WTC11 (cell line): ENCODE measurements at regions not wholly inside any gene's neighbourhood (a gene's known extent, or its start where the extent isn't known, plus 50 kb on each side); places are given as distances from the start of the nearest gene placed in this dataset.

ENCODE experiments used
- ATAC-seq: fragments of 200-7000 bp; cut with Tn5 transposase; 2 replicates; pipeline ENCODE4 v1.10.0; 2021; ENCODE audit warnings: mild to moderate bottlenecking, moderate library complexity
- CTCF ChIA-PET: fragments of 300-600 bp; sonication (Branson Sonifier 250); formaldehyde crosslinking; loops from one replicate; lab custom pipeline; 2021; ENCODE audit warnings: antibody characterized with exemption; lab: Charles Lee
- POLR2A ChIA-PET: fragments of 350-600 bp; sonication (Branson Sonifier 250); formaldehyde crosslinking; loops from one replicate; lab custom pipeline; 2021; ENCODE audit warnings: antibody characterized with exemption; lab: Charles Lee
- DNase-seq: peaks from one replicate; pipeline ENCODE4 v3.0.0; 2021; ENCODE audit warnings: low spot score
- H3K27ac Mint-ChIP-seq: 2 replicates; pipeline ENCODE4 v1.8.0; 2021; ENCODE audit warnings: mixed read lengths
- H3K27me3 Mint-ChIP-seq: 2 replicates; pipeline ENCODE4 v1.8.0; 2021; ENCODE audit warnings: low read depth, mild to moderate bottlenecking, moderate library complexity, mixed read lengths
- H3K36me3 Mint-ChIP-seq: 2 replicates; pipeline ENCODE4 v1.8.0; 2021; ENCODE audit warnings: mixed read lengths
- H3K4me1 Mint-ChIP-seq: 2 replicates; pipeline ENCODE4 v1.8.0; 2022; ENCODE audit warnings: mixed read lengths
- H3K4me3 Mint-ChIP-seq: 2 replicates; pipeline ENCODE4 v1.8.0; 2021; ENCODE audit warnings: mild to moderate bottlenecking, moderate library complexity, mixed read lengths
- H3K9me3 Mint-ChIP-seq: 2 replicates; pipeline ENCODE4 v1.8.0; 2021; ENCODE audit warnings: mixed read lengths
- ARID4B ChIP-seq: sonication (generic); formaldehyde crosslinking; IDR thresholded peaks from 2 replicates; pipeline ENCODE4 v1.8.0; 2023; ENCODE audit warnings: missing genetic modification reagents, mild to moderate bottlenecking, borderline replicate concordance
- ATF6 ChIP-seq: sonication (generic); formaldehyde crosslinking; IDR thresholded peaks from 2 replicates; pipeline ENCODE4 v1.8.1; 2023; ENCODE audit warnings: mild to moderate bottlenecking, missing genetic modification reagents
- CBFB ChIP-seq: sonication (generic); formaldehyde crosslinking; IDR thresholded peaks from 2 replicates; pipeline ENCODE4 v1.8.1; 2022; ENCODE audit warnings: mild to moderate bottlenecking, low read depth, missing genetic modification reagents
- E2F4 ChIP-seq: sonication (generic); formaldehyde crosslinking; IDR thresholded peaks from 2 replicates; pipeline ENCODE4 v1.8.1; 2022; ENCODE audit warnings: low read depth, mild to moderate bottlenecking, moderate library complexity, missing genetic modification reagents, borderline replicate concordance
- ERG ChIP-seq: fragments of 250-450 bp; sonication (Bioruptor Pico); IDR thresholded peaks from 2 replicates; pipeline ENCODE4 v1.8.0; 2021; ENCODE audit warnings: mild to moderate bottlenecking
- IRF2 ChIP-seq: sonication (generic); formaldehyde crosslinking; IDR thresholded peaks from 2 replicates; pipeline ENCODE4 v1.8.0; 2022; ENCODE audit warnings: low read depth, missing genetic modification reagents, borderline replicate concordance
- JUN ChIP-seq: sonication (generic); formaldehyde crosslinking; IDR thresholded peaks from 2 replicates; pipeline ENCODE4 v1.8.0; 2023; ENCODE audit warnings: mild to moderate bottlenecking, missing genetic modification reagents
- MLX ChIP-seq: sonication (generic); formaldehyde crosslinking; IDR thresholded peaks from 2 replicates; pipeline ENCODE4 v1.8.1; 2023; ENCODE audit warnings: mild to moderate bottlenecking, missing genetic modification reagents, moderate library complexity
- MYBL2 ChIP-seq: sonication (generic); formaldehyde crosslinking; IDR thresholded peaks from 2 replicates; pipeline ENCODE4 v1.8.1; 2023; ENCODE audit warnings: mild to moderate bottlenecking, moderate library complexity, missing genetic modification reagents
- SMAD3 ChIP-seq: sonication (generic); formaldehyde crosslinking; IDR thresholded peaks from 2 replicates; pipeline ENCODE4 v1.8.0; 2022; ENCODE audit warnings: missing genetic modification reagents, mild to moderate bottlenecking, borderline replicate concordance
- TEAD1 ChIP-seq: sonication (generic); formaldehyde crosslinking; IDR thresholded peaks from 2 replicates; pipeline ENCODE4 v1.8.0; 2022; ENCODE audit warnings: mild to moderate bottlenecking, missing genetic modification reagents
- ZNF121 ChIP-seq: sonication (generic); formaldehyde crosslinking; IDR thresholded peaks from 2 replicates; pipeline ENCODE4 v1.8.0; 2023; ENCODE audit warnings: missing genetic modification reagents
- ZNF219 ChIP-seq: sonication (generic); formaldehyde crosslinking; IDR thresholded peaks from 2 replicates; pipeline ENCODE4 v1.8.0; 2023; ENCODE audit warnings: missing genetic modification reagents, mild to moderate bottlenecking, borderline replicate concordance
- ZNF232 ChIP-seq: sonication (generic); formaldehyde crosslinking; IDR thresholded peaks from 2 replicates; pipeline ENCODE4 v1.8.0; 2022; ENCODE audit warnings: mild to moderate bottlenecking, missing genetic modification reagents
- ZNF532 ChIP-seq: fragments of 250-450 bp; sonication (Bioruptor Pico); IDR thresholded peaks from 2 replicates; pipeline ENCODE4 v1.9.0; 2021; ENCODE audit warnings: mild to moderate bottlenecking, borderline replicate concordance

GRCh38 chr1:200311256-200311655 lies 98.6 kb downstream of the ZNF281 start (continued):
- TF ChIP-seq MYBL2 (CRISPR knock-in tag) (no peak), ZNF232 (no peak)

- H3K27me3 Mint-ChIP-seq = no peaks in the 10 kb centered on the region
- no peak overlapping the region for H3K4me3 Mint-ChIP-seq
- POLR2A ChIA-PET = no interaction called here
- H3K4me1 Mint-ChIP-seq = peaks cover 16% of the 10 kb centered on the region
- H3K36me3 Mint-ChIP-seq = no peaks in the 10 kb centered on the region
- TF ChIP-seq ZNF121 (CRISPR knock-in tag) (no peak), ZNF232 (no peak), TEAD1 (CRISPR knock-in tag) (no peak), IRF2 (CRISPR knock-in tag) (no peak), ZNF532 (CRISPR knock-in tag) (no peak), ATF6 (CRISPR knock-in tag) (no peak), ZNF219 (CRISPR knock-in tag) (no peak)
- TF ChIP-seq, all 79 proteins: peak for 0
- DNase-seq (no peak), ATAC-seq (no peak)
- peaks cover 5% of the 10 kb centered on the region for H3K9me3 Mint-ChIP-seq
- H3K27ac Mint-ChIP-seq = no peak overlapping the region
- CTCF ChIA-PET = interaction anchor here (0.9 kb wide), 1 partner anchor 178 kb away, joined by 3 read pairs; no protein-coding TSS in a partner anchor
Observed at GRCh38 chr1:200310824-200311223, 99.0 kb downstream of the ZNF281 start.

GRCh38 chr1:200307755-200308066 lies 102.1 kb downstream of the ZNF281 start:
- POLR2A ChIA-PET = no interaction called here
- DNase-seq = no peak

More at GRCh38 chr1:200307755-200308066, 102.1 kb downstream of the ZNF281 start:
- Mint-ChIP-seq H3K4me3 (no peak overlapping the region), H3K27ac (no peak overlapping the region), H3K36me3 (no peaks in the 10 kb centered on the region), H3K27me3 (peaks cover 12% of the 10 kb centered on the region), H3K9me3 (peaks cover 5% of the 10 kb centered on the region), H3K4me1 (peaks cover 20% of the 10 kb centered on the region)
- ATAC-seq = no peak
- CTCF ChIA-PET = interaction anchor here (1.0 to 2.3 kb wide), 11 partner anchors 9 to 202 kb away, joined by 3 to 10 read pairs (median 4); no protein-coding TSS in a partner anchor
- no peak for TF ChIP-seq MLX (CRISPR knock-in tag)
- no peak for TF ChIP-seq SMAD3 (CRISPR knock-in tag)
- TF ChIP-seq JUN = no peak
- TF ChIP-seq E2F4 (CRISPR knock-in tag) = no peak
- TF ChIP-seq ERG (CRISPR knock-in tag) = no peak
- TF ChIP-seq ARID4B = no peak
- no peak for TF ChIP-seq CBFB (CRISPR knock-in tag)
